Epithelial cell of proximal tubule (primary cell): ENCODE measurements at regions not wholly inside any gene's neighbourhood (a gene's known extent, or its start where the extent isn't known, plus 50 kb on each side); places are given as distances from the start of the nearest gene placed in this dataset.

ENCODE experiments used
- DNase-seq: peaks from one replicate; pipeline ENCODE4 v3.0.0-alpha.2; 2011; ENCODE audit warnings: low read depth
- H3K4me3 ChIP-seq: 2 replicates; pipeline ENCODE4 v1.5.1; 2011; ENCODE audit warnings: low read depth, mild to moderate bottlenecking, low read length
- CTCF ChIP-seq: conservative IDR thresholded peaks from 2 replicates; pipeline ENCODE4 v1.5.1; 2012; ENCODE audit warnings: low read depth, mild to moderate bottlenecking, low read length

DNA sequence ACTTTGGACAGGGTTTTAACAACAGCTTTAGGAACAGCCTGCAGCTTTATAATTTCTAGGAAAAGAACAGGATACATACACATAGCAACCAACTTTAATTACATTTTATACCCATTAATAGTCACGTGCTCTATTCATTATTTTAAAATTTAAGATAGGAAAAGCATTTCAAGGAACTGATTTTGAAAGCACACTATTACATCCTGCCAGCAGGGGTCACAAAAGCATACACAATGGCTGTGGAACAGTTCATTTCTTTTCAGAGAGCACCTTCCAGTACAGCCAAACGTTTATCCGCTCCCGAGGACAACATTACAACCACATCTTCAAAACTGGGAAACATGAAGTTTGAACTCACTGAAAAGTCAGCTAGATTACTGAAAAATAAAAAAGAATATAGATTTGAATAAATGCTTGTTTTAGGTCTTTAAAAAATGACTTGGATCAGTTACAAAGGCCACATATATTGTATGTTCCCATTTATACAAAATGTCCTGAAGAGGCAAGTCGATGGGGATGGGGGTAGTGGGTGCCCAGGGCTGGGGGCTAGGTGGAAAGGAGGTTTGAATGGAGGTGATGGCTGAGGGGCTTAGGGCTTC, 104.6 kb upstream of the EXOC2 start:
- no peak for DNase-seq

GRCh38 chr6:795046-795685, 102.2 kb upstream of the EXOC2 start:
- no peak for TF ChIP-seq CTCF
- no peak for DNase-seq
- H3K4me3 ChIP-seq = no peak overlapping the region

More for the DNA sequence above, 104.6 kb upstream of the EXOC2 start:
- peak; percentile 88 for TF ChIP-seq CTCF
- no peak overlapping the region for H3K4me3 ChIP-seq

DNA sequence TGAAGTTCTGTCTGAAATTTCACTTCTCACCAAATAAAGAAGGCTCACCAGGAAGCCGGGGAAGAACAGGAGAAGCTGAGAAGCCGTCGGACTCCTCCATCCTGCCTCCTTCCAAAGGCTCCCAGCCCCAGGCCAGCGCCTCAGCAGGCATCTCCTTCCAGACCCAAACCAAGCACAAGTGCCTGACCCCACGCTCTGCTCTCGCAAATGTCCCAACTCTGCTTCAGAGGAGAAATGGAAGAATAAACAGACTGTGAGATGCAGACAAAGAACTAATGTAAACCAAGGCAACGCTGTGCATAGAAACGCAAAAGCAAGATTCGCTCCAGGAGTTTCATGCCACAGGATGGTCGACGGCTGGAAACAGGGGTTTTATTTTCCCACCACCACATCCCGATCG, 100.3 kb upstream of the EXOC2 start:
- no peak for DNase-seq
- TF ChIP-seq CTCF = no peak
- no peak overlapping the region for H3K4me3 ChIP-seq

DNA sequence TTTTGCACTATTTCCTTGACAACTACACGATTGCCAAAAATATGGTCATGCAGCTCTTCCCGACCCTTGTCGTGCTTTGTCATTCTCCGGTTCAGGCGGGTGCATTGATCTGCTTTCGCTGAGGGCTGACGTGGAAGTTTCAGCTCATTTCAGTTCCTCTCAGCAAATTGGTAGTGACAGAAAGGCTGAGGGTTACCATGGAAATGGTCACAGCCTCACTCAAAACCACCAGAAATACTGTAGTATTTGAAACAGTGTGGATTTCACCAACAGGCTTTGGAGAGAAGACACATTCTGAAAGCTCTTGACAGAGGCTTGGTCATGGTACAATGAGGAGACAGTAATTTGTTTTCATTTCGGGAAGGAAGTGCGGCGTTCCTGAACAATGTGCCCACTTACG, 99.7 kb upstream of the EXOC2 start:
- H3K4me3 ChIP-seq = no peak overlapping the region
- no peak for TF ChIP-seq CTCF
- no peak for DNase-seq

GRCh38 chr6:788058-788457, 95.1 kb upstream of the EXOC2 start:
- no peak for DNase-seq
- TF ChIP-seq CTCF = no peak
- no peak overlapping the region for H3K4me3 ChIP-seq

GRCh38 chr6:786946-787763, 94.2 kb upstream of the EXOC2 start:
- TF ChIP-seq CTCF = peak; percentile 68
- H3K4me3 ChIP-seq = no peak overlapping the region
- DNase-seq = no peak
